NCI-H2227 (cell line): ENCODE measurements at regions not wholly inside any gene's neighbourhood (a gene's known extent, or its start where the extent isn't known, plus 50 kb on each side); places are given as distances from the start of the nearest gene placed in this dataset.
"Not testable (repeated sequence)": the region's sequence is repeated elsewhere in the genome, so short reads cannot be mapped to it uniquely, and the experiment has no call there.

Source experiments
- DNase-seq: peaks from one replicate; lab custom pipeline; 2025; ENCODE audit not compliant: unreplicated experiment; lab: John Stamatoyannopoulos, UW

DNA sequence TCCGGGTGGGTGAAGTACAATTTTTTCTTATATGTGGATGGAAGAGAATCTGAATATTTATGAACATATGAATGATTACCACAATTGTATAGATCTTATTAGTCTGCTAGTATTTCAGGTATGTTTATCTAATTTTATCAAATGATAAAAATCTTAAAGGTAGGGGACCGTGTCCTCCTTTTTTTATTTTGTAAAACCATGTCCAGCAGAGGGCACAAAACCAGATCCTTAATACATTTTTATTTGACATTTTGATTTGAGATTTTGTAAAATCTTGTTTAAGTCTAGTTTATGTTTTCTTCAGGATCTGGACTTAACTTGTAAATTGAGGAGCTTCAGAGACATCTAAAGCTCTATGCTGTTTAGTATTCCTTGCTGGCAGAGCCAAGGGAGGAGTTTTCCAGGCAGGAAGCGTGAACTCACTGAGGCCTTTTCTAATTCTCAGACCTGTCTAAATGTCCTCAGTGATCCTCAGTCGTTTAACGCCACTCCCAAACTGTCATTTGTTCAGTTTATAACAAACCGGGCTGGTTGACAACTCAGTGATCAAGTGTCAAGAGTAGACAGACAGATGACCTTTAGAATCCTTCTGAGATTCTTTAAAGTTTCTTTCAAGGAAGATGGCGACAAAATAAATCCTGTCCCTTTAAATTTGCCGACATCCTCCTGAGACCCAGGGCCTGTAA lies 263.9 kb downstream of the KTN1 start:
- no peak for DNase-seq

GRCh38 chr14:55845963-55846825 lies 266.2 kb downstream of the KTN1 start:
- no peak for DNase-seq

DNA sequence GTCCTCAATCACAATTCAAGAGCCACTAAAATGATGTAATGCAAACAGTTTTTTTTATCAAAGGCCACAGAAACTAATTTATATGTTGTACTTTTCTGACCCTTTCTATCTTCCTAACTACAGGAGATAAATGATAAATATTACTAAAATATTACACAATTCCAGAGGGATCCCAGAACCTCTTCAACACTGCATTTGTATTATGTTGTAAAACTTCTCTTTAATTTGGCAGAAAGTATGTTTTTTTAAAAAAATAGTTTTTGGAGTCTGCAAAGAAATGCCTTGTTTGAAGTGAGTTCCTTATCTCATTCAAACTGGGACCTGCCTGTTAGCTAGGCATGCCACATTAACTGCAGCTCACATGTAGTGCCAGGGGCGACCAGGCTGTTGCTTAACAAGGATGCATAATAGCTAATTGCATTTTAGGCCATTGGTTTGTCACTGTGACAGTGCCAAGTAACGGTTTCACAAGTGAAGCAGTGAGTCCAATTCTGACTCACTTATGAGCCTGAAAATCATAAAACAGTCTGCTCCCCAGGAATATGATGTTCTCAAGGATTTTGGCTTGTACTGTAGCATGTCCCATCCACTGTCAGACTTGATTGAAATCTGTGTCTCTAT lies 266.9 kb downstream of the KTN1 start:
- DNase-seq = no peak

GRCh38 chr14:55847766-55848165 lies 267.8 kb downstream of the KTN1 start:
- DNase-seq = no peak

DNA sequence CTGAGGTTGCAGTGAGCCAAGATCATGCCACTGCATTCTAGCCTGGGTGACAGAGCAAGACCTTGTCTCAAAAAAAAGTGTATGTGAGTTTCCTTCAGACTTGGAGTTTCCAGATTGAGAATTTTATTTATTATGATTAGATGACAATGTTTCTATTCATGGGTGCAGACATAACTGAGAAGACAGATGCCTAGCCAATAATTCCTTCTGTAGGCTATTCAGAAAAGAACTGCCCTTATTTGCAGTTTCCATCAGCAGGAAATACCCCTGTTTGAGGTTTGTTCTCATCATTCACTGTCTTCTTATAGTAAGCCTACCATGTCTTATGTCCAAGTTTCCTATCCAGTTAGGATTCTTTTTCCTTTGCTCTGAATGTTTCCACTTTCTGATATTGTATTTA lies 269.0 kb downstream of the KTN1 start:
- no peak for DNase-seq

- no peak for DNase-seq
Measured at GRCh38 chr14:55849833-55850232, 268.4 kb upstream of the PELI2 start.

DNA sequence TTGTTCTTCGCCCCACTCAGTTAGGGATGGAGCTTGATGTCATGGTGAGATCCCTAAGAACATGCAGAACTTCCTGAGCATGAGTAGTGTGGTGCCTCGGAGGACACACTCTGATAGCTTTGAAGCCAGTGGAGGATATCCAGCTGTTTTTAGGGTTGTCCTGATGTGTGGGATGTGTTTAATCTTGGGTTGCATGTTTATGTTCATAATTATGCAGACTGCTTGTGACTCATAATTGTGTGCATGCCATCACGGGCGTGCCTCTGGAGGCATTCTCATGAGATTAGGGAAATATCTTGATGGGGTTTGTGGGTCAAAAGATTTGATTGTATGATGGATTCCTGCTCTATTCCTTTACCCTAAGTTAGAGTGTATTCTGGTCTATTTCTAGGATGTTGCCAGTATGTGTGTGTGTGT lies 267.4 kb upstream of the PELI2 start:
- DNase-seq = no peak

DNA sequence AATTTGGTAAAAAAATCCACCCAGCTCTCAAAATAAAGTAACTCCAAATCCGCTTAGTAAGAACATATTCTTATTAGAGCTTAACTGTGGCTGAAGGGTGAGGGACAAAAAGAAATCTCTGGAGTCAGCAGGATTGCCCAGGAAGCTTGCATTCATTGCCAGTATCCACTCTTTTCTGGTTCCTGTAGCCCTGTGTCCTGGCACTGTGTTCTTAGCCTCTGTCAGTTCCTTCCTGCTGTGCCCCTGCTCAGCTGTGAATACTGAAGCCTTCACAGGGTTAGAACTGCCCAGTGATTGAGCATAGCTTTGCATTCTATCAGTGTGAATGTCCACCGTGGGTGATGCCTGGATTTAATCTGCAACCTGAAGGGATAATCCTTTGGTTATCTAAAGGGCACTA lies 266.9 kb upstream of the PELI2 start:
- DNase-seq = no peak

DNA sequence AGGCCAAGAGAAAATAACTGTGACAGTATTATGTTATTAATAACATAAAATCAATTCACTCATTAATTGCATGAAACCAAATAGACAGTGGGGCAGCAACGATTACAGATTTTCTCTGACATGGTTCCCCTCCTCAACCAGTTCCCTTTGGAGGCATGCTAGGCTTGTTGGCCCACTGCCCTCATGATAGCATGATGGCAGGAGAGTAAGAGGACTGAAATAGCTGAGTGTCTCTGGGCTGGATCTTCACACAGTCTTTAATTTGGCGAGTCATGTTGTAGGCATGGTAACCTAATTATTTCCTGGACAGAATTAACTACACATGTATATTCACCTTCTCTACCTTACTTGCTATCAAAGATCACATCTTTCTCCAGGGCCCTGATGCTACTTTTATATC lies 266.2 kb upstream of the PELI2 start:
- no peak for DNase-seq

GRCh38 chr14:55855751-55856150 lies 262.5 kb upstream of the PELI2 start:
- DNase-seq = no peak

DNA sequence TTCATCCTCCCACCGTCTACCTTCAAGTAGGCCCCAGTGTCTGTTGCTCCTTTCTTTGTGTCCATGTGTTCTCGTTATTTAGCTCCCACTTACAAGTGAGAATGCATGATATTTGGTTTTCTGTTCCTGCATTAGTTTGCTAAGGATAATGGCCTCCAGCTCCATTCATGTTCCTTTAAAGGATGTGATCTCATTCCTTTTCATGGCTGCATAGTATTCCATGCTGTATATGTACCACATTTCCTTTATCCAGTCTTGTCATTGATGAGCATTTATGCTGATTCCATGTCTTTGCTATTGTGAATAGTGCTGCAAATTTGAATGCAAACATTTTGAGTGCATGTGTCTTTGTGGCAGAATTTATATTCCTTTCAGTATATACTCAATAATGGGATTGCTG lies 259.6 kb upstream of the PELI2 start:
- no peak for DNase-seq

GRCh38 chr14:55861561-55861960 lies 256.6 kb upstream of the PELI2 start:
- DNase-seq = not testable (repeated sequence)

DNA sequence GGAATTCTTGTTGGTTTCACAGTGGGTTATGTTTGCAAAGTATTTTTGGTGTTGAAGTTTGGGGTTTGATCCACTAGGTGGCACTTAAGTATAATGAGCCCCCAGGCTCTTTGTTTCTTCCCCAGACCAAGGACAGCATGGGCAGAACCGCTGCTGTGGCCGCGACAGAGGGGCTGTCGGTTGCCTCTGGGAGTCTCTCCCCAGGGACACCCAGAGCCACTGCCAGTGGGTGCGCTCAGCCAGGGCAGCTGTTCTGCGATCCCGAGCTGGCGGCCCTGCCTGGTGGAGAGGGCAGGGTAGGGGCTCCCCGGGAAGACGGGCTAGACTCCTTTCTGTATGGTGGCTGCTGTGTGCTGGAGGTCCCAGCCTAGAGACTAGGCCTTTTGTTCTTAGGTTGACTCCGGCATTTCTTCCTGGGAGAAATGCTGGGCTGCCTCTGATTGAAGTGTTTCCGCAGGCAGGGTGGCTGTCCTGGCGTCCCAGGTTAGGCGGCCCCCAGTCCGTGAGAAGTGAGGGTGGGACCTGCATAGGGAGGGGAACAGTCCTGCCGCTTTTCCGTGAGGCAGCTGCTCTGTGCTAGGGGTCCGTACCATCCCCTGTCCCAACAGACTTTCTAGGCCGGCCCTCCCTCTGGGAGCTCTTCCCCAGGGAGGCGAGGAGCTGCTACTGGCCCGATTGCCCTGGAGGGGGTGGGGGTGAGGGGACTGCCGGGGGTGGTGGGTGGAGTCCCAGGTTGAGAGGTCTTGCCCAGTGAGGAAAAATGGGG lies 253.1 kb upstream of the PELI2 start:
- no peak for DNase-seq

DNA sequence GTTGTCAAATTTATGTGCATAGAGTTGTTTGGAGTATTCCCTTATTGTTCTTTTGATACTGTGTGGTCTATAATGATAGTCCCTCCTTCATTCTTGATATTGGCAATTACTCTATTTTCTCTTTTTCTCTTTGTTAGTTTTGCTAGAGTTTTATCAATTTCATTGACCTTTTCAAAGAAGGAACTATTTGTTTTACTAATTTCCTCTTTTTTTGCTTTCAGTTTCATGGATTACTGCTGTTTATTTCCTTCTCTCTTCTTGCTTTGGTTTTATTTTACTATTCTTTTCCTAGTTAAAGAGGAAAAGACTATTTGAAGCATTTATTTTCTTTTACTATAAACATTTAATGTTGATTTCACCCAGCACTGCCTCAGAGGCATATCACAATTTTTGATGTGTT lies 250.9 kb upstream of the PELI2 start:
- DNase-seq = no peak

GRCh38 chr14:55867719-55868118 lies 250.5 kb upstream of the PELI2 start:
- no peak for DNase-seq

DNA sequence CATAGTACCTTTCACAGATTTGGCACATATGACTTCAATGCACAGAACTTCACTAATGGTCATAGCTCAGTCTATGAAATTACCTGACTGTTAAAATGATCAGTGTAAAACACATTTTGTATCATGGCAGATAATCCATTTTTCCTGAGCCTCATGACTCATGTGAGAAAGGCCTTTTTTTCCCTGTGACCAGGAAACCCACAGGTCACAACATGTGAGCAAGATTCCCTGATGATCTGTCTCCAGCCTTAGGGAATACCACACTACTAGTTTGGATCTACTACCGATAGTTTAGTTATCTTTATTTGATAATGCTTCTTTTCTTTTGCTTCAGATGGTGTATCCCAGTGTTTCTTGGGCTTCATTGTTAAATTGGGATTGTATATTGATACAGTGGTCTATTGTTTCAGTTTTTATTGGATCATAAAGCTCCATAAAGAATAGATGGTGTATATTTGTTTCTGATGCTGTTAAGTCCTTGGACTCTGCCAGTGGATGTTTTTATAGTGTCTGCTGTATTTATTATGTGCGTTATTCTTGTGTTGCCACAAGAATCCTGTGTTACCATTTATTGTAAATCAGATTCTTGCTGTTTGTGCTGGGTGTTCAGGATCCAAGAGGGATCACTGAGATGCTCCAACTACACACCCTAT lies 248.7 kb upstream of the PELI2 start:
- DNase-seq = no peak

DNA sequence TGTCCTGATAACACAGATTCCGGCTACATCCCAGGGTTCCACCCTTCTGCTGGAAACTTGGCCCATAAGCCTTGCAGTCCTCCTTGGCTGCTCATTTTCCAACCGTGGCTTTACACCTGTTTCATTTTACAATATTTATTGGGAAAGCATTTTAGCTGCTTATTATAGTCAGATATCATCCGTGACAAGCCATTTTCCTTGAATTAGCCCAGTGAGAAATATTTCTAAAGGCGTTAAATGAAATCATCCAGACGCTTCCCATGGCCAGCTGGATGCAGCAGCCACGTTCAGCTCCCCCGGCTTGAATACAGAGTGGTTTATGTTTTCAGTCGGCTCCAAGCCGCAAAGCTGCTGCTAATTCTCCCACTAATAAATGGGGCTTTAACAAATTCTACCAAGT lies 245.0 kb upstream of the PELI2 start:
- DNase-seq = no peak

DNA sequence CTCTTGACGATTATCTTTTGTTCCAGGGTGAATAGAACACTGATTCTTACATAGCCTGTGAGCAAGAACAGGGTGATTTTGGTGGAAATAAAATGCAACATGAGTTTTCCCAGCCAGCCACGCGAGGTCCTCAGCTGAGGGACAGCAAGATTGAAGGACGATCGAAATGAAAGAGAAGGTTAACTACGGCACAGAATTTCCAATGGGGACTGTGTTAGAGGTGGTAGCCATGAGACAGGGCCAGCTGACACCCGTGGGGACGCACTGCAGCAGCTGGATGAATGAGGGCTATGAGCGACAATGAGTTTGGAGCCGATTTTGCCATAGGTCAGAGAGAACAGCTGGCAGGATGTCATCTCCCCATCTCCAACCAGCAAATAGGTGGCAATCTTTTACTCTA lies 243.4 kb upstream of the PELI2 start:
- DNase-seq = peak; percentile 29

DNA sequence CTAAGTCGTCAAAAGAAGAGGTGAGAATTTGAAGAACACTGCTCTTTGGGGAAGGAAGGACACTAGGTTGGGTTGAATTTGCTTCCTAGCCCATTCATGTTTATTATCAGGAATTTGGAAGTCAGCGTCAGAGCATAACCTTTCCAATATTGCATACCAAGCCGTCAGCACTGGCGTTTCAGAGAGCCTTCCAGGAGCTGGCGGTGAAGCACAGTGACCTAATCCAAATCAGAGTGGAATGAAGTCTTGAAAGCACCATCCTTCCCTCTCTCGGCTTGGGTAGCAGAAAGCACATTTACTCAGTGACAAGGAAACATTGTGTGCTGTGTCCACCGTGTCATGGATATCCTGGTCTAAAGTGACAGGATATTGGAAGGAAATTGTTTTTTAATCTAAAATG lies 240.3 kb upstream of the PELI2 start:
- no peak for DNase-seq

GRCh38 chr14:55881577-55882241 lies 236.5 kb upstream of the PELI2 start:
- DNase-seq = no peak
